OCI-LY3 (cell line): ENCODE measurements at regions not wholly inside any gene's neighbourhood (a gene's known extent, or its start where the extent isn't known, plus 50 kb on each side); places are given as distances from the start of the nearest gene placed in this dataset.

Experiments used
- H2AFZ ChIP-seq: fragments of 200-600, 300-600 bp; shearing (Covaris generic); 2 replicates; pipeline ENCODE4 v1.6.0; 2014; ENCODE audit warnings: antibody characterized with exemption, low read depth, low read length
- H3K27ac ChIP-seq: fragments of 200-600, 300-600 bp; sonication (generic); 2 replicates; pipeline ENCODE4 v1.5.1; 2014; ENCODE audit warnings: mild to moderate bottlenecking, low read length, moderate library complexity, mixed read lengths
- H3K27me3 ChIP-seq: fragments of 200-600, 300-600 bp; sonication (generic); 2 replicates; pipeline ENCODE4 v1.6.1; 2014; ENCODE audit warnings: low read depth, low read length, mixed read lengths
- H3K36me3 ChIP-seq: fragments of 200-600, 300-600 bp; sonication (generic); replicated peaks from 2 replicates; pipeline ENCODE3; 2014; ENCODE audit warnings: low read depth, low read length, mixed read lengths
- H3K4me1 ChIP-seq: fragments of 300-600, 200-600 bp; sonication (generic); 2 replicates; pipeline ENCODE4 v1.6.1; 2014; ENCODE audit warnings: low read length, mixed read lengths
- H3K4me2 ChIP-seq: fragments of 200-600, 300-600 bp; sonication (generic); 2 replicates; pipeline ENCODE4 v1.6.1; 2014; ENCODE audit warnings: low read length, mixed read lengths
- H3K4me3 ChIP-seq: fragments of 300-600, 200-600 bp; sonication (generic); 2 replicates; pipeline ENCODE4 v1.5.1; 2014; ENCODE audit warnings: antibody characterized with exemption, mild to moderate bottlenecking, low read length, moderate library complexity
- H3K79me2 ChIP-seq: fragments of 300-600, 200-600 bp; shearing (Covaris generic); 2 replicates; pipeline ENCODE4 v1.6.1; 2014; ENCODE audit warnings: mild to moderate bottlenecking, low read length, mixed read lengths
- H3K9ac ChIP-seq: fragments of 300-600, 200-600 bp; shearing (Covaris generic); 2 replicates; pipeline ENCODE4 v1.6.0; 2014; ENCODE audit warnings: mild to moderate bottlenecking, low read length, moderate library complexity
- H3K9me3 ChIP-seq: fragments of 200-600, 300-600 bp; shearing (Covaris generic); 2 replicates; pipeline ENCODE4 v1.6.1; 2014; ENCODE audit warnings: low read length, mixed read lengths; ENCODE audit not compliant: insufficient read depth
- H4K20me1 ChIP-seq: fragments of 200-600, 300-600 bp; sonication (generic); 2 replicates; pipeline ENCODE4 v1.6.1; 2016; ENCODE audit warnings: low read length, mixed read lengths; ENCODE audit not compliant: insufficient read depth
- EZH2phosphoT487 ChIP-seq: fragments of 200-600 bp; shearing (Covaris generic); IDR thresholded peaks from 2 replicates; pipeline ENCODE4 v1.6.1; 2018; ENCODE audit warnings: antibody characterized with exemption, mixed run types, low read depth
- TF ChIP-seq, protein P1 (sequence below): fragments of 200-600, 300-600 bp; sonication (generic); IDR thresholded peaks from 2 replicates; pipeline ENCODE4 v1.5.1; 2014; ENCODE audit warnings: antibody characterized with exemption, low read length, low read depth

DNA sequence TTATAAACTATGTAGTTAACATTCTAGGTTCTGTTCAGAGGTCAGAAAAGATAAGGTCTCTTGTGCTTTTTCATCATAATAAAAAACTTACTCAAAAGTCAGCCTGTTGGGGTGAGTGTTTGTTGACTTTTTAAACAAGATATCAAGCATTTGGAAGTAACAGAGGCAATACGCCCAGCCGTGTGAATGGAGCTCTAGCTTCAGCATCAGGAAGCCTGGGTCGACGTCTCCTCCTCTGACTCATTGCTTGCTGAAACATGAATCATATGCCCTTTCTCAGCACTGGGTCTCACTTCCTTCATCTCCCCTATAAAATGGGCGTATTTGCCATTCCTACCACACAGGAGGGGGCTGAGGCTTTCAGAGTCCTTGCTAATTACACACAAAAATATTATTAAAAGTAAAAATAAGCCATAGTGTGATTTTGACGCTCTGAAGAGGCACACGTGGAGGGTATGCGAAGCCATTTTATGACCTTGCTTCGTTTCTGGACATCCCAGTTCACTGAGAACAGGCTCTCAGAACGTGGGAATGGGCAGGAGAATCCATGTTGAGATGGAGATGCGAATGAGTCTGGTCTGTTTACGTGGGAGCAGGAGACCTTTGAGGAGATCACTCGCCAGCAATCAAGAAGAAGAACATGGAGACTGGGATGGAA, 220.8 kb upstream of the TPRG1 start:
- Histone ChIP-seq H3K4me3 (no peak overlapping the region), H3K27ac (peak overlapping the region; percentile 97), H3K9ac (peak overlapping the region; percentile 96), H2AFZ (no peak overlapping the region), H3K9me3 (no peaks in the 10 kb centered on the region), H3K4me2 (peak overlapping the region; percentile 27), H3K79me2 (0 out of 2 replicates have a peak, but pooled peaks cover 3% of the 10 kb centered on the region), H3K36me3 (peaks cover 22% of the 10 kb centered on the region), H3K27me3 (no peaks in the 10 kb centered on the region), H4K20me1 (no peaks in the 10 kb centered on the region), H3K4me1 (peaks cover 99% of the 10 kb centered on the region)
- TF ChIP-seq, protein P1, sequence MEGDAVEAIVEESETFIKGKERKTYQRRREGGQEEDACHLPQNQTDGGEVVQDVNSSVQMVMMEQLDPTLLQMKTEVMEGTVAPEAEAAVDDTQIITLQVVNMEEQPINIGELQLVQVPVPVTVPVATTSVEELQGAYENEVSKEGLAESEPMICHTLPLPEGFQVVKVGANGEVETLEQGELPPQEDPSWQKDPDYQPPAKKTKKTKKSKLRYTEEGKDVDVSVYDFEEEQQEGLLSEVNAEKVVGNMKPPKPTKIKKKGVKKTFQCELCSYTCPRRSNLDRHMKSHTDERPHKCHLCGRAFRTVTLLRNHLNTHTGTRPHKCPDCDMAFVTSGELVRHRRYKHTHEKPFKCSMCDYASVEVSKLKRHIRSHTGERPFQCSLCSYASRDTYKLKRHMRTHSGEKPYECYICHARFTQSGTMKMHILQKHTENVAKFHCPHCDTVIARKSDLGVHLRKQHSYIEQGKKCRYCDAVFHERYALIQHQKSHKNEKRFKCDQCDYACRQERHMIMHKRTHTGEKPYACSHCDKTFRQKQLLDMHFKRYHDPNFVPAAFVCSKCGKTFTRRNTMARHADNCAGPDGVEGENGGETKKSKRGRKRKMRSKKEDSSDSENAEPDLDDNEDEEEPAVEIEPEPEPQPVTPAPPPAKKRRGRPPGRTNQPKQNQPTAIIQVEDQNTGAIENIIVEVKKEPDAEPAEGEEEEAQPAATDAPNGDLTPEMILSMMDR, result no peak
- TF ChIP-seq EZH2phosphoT487, result no peak

DNA sequence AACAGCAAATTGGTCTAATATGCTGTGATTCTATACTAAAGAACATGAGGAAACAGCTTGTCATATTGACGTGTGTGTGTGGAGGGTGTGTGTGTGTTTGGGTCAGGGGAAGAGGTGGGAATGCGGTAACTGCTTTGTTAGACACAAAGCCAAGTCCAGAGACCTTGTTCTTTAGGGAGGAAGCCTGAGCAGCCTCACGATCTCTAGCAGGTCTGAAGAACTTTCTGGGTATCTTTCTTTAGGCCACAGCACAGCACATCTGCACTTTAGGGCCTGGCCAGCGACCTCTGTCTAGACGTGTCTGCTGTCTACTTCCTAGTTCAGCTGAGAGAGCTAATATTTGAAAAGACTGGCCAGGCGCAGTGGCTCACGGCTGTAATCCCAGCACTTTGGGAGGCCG, 220.0 kb upstream of the TPRG1 start:
- 0 out of 2 replicates have a peak, but pooled peaks cover 3% of the 10 kb centered on the region for H3K79me2 ChIP-seq
- peak overlapping the region; percentile 97 for H3K27ac ChIP-seq
- TF ChIP-seq, protein P1, result no peak
- no peak for TF ChIP-seq EZH2phosphoT487
- peak overlapping the region; percentile 96; the same call in 1 of the 2 replicates for H3K9ac ChIP-seq
- no peak overlapping the region for H2AFZ ChIP-seq
- no peaks in the 10 kb centered on the region for H3K27me3 ChIP-seq
- peaks cover 15% of the 10 kb centered on the region for H3K36me3 ChIP-seq
- no peak overlapping the region for H3K4me3 ChIP-seq
- no peaks in the 10 kb centered on the region for H3K9me3 ChIP-seq
- peaks cover 99% of the 10 kb centered on the region for H3K4me1 ChIP-seq
- no peaks in the 10 kb centered on the region for H4K20me1 ChIP-seq
- H3K4me2 ChIP-seq, result peak overlapping the region; percentile 27

DNA sequence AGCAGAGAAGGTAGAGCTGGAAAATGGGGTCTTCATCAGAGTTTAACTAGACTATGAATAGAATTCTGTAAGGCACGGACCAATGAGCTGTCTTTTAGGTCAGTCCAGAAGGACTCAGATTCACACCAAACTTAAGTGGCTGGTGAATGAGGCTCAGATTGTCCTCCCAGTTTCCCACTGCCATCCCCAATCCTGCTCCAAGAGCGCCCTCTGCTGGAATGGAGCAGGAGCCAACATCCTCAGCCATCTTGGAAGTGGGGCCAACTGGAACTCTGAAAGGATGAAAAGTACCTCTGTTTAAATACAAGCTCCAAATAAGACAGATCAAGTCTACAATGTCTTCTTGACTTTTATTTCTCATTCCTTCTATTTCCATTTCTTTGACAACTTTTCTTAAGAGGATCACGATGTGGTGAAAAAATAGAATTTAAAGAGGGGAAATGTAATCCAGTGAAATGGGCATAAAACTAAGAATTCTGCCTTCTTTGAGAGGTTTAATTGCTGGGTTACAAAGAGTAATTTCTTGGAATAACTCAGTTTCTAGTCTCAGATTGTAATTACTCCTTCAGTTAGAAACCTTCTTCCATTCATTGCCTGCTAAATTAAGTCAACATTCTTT, 217.1 kb upstream of the TPRG1 start:
- Histone ChIP-seq H3K4me2 (peak overlapping the region; percentile 9; the same call in 1 of the 2 replicates), H3K4me3 (no peak overlapping the region), H2AFZ (peak overlapping the region; percentile 17; the same call in 1 of the 2 replicates), H3K79me2 (no peaks in the 10 kb centered on the region), H4K20me1 (no peaks in the 10 kb centered on the region), H3K9ac (peak overlapping the region; percentile 43; the same call in 1 of the 2 replicates), H3K36me3 (peaks cover 9% of the 10 kb centered on the region), H3K9me3 (no peaks in the 10 kb centered on the region), H3K27ac (peak overlapping the region; percentile 97), H3K27me3 (no peaks in the 10 kb centered on the region), H3K4me1 (peaks cover 76% of the 10 kb centered on the region)
- TF ChIP-seq, protein P1, result peak; percentile 97
- no peak for TF ChIP-seq EZH2phosphoT487

DNA sequence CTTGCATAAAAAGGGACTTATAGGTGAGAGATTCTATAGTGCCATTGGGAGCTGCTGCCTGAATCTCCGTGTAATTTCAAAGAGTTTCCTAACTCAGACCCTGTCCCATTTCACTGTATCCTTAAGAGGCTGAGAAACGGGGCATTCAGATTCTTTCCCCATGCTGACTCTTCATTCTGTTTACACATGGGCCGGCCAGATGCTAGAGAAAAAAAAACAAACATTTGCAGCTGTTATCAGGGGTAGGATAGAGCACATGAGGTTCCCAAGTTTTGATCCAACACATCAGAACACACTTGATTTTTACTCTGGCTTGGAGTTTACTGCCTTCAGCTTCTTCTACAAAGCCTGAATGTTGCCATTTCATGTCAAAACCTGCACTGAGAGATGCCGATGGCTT, 215.9 kb upstream of the TPRG1 start:
- Histone ChIP-seq H3K79me2 (no peaks in the 10 kb centered on the region), H3K27ac (peak overlapping the region; percentile 13), H3K36me3 (peaks cover 6% of the 10 kb centered on the region), H3K9me3 (no peaks in the 10 kb centered on the region), H3K27me3 (no peaks in the 10 kb centered on the region), H3K4me1 (peaks cover 64% of the 10 kb centered on the region), H3K9ac (peak overlapping the region; percentile 20; the same call in 1 of the 2 replicates), H4K20me1 (no peaks in the 10 kb centered on the region), H3K4me3 (no peak overlapping the region), H2AFZ (no peak overlapping the region), H3K4me2 (peak overlapping the region; percentile 26; the same call in 1 of the 2 replicates)
- TF ChIP-seq, protein P1, result no peak
- TF ChIP-seq EZH2phosphoT487, result no peak
